ENCODE measurements at regions not wholly inside any gene's neighbourhood (a gene's known extent, or its start where the extent isn't known, plus 50 kb on each side); places are given as distances from the start of the nearest gene placed in this dataset.

DNA sequence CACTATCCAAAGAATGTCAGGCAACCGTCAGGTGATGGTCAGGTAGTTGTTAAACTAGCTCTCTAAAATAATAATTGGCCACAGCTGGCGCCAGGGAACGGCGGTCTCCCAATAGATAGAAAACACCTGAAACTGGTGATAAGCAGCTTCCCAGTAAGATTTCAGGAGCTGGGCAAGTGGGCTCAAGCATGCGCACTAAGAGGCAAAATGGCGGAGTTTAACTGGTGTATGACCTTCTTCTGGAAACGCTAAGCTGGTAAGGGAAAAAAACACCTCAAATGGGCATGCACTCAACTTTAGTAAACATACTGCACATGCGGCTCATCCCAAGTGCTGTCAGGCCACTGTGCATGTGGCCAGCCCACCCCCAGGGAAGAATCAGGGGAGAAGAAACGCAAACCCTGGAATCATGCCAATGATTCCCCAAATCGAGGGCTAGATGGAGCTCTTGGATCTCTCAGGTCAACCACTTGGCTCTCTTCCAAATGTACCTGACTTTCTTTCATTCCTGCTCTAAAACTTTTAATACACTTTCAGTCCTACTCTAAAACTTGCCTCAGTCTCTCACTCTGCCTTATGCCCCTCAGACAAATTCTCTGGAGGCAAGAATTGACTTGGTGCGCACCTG, 195.0 kb downstream of the ZNF621 start:
- H3K36me3 ChIP-seq: no peaks in the 10 kb centered on the region
- peaks cover 12% of the 10 kb centered on the region for H3K4me1 ChIP-seq
- H3K4me3 ChIP-seq: no peak overlapping the region
- ATAC-seq (peak in 1 of 2 donors; percentile 58), DNase-seq (no peak)
- no peak overlapping the region for H3K27ac ChIP-seq
- H3K27me3 ChIP-seq (ENCODE audit: low read depth): no peaks in the 10 kb centered on the region
- H3K9me3 ChIP-seq: no peaks in the 10 kb centered on the region
- intact Hi-C loops (cut with DNase I): no loop called here
- TF ChIP-seq, protein P1, sequence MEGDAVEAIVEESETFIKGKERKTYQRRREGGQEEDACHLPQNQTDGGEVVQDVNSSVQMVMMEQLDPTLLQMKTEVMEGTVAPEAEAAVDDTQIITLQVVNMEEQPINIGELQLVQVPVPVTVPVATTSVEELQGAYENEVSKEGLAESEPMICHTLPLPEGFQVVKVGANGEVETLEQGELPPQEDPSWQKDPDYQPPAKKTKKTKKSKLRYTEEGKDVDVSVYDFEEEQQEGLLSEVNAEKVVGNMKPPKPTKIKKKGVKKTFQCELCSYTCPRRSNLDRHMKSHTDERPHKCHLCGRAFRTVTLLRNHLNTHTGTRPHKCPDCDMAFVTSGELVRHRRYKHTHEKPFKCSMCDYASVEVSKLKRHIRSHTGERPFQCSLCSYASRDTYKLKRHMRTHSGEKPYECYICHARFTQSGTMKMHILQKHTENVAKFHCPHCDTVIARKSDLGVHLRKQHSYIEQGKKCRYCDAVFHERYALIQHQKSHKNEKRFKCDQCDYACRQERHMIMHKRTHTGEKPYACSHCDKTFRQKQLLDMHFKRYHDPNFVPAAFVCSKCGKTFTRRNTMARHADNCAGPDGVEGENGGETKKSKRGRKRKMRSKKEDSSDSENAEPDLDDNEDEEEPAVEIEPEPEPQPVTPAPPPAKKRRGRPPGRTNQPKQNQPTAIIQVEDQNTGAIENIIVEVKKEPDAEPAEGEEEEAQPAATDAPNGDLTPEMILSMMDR (IDR thresholded peaks at IDR 0.05): peak; percentile 44

DNA sequence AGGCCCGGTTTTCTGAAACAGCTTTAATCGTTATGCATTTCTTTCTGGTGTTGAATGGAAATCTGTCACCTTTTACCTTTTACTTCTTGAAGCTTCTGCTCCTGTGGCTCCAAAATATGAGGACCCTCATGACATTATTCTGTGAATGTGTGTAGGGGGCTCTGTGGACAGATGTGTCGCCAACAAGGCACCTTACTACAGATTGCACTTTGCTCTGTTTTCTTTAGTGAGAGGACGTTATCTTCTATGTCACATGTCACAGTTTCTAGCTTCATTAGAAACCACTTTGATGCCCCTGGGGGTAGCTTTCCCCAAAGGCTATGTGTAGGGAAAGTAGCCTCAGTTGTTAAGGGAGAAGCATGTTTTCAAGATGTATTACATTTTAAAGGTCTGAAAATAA, 195.6 kb downstream of the ZNF621 start:
- H3K27ac ChIP-seq: no peak overlapping the region
- H3K9me3 ChIP-seq: no peaks in the 10 kb centered on the region
- DNase-seq (no peak), ATAC-seq (no peak)
- no peaks in the 10 kb centered on the region for H3K36me3 ChIP-seq
- peaks cover 12% of the 10 kb centered on the region for H3K4me1 ChIP-seq
- H3K4me3 ChIP-seq: no peak overlapping the region
- TF ChIP-seq, protein P1 (IDR thresholded peaks at IDR 0.05): no peak
- intact Hi-C loops (cut with DNase I): no loop called here
- no peaks in the 10 kb centered on the region for H3K27me3 ChIP-seq (ENCODE audit: low read depth)

DNA sequence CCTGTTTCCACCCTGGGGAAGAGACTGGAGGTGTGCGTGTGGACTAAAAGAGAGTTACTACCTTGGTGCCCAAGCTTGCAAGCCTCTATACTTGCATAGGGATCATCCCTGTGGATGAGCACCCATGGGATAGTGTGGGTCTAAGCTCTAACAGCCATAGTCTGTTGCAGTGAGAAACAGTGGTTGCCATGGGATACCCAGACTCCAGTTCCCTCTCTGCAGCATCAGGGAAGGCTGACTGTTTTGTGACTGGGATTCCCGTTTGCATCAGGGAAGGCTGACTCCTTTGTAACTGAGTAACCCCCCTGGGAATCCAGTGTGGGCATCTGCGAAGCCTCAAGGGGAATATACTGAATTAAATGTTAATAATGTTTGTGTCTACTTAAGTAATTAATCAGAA, 196.1 kb downstream of the ZNF621 start:
- no peak overlapping the region for H3K4me3 ChIP-seq
- DNase-seq: no peak
- no peaks in the 10 kb centered on the region for H3K36me3 ChIP-seq
- TF ChIP-seq, protein P1 (IDR thresholded peaks at IDR 0.05): no peak
- H3K27ac ChIP-seq: no peak overlapping the region
- ATAC-seq: peak; percentile 9 to 13
- intact Hi-C loops (cut with DNase I): no loop called here
- peaks cover 12% of the 10 kb centered on the region for H3K4me1 ChIP-seq
- no peaks in the 10 kb centered on the region for H3K9me3 ChIP-seq
- H3K27me3 ChIP-seq (ENCODE audit: low read depth): no peaks in the 10 kb centered on the region

DNA sequence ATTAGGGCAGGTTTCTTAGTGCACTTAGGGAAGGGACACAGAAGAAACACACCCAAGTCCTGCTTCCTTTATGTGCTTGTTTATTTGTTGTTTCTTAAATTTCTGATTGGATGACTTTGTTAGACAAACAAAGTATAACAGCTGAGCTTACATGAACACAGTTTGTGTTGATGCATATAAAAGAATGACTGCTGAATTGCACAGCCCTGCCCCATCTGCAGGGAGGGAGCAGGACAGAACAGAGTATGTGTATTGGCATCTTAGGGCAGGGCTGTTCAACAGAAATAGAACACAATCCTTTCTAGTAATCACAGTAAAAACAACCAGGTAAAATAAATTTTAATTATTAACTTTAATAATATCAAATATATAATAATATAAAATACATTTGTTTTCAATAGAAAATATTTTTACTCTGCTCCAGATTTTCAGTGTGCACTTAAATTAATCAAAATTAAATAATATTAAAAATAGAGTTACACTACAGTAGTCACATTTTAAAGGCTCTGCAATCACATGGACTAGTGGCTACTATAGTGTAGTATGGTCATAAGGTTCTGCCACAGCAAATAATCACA, 198.4 kb downstream of the ZNF621 start:
- Histone ChIP-seq H3K36me3 (no peaks in the 10 kb centered on the region), H3K4me3 (no peak overlapping the region), H3K27ac (no peak overlapping the region), H3K27me3 (ENCODE audit: low read depth) (no peaks in the 10 kb centered on the region), H3K9me3 (no peaks in the 10 kb centered on the region), H3K4me1 (peaks cover 11% of the 10 kb centered on the region)
- TF ChIP-seq, protein P1 (IDR thresholded peaks at IDR 0.05): no peak
- DNase-seq (no peak), ATAC-seq (no peak)
- intact Hi-C loops (cut with DNase I): no loop called here

DNA sequence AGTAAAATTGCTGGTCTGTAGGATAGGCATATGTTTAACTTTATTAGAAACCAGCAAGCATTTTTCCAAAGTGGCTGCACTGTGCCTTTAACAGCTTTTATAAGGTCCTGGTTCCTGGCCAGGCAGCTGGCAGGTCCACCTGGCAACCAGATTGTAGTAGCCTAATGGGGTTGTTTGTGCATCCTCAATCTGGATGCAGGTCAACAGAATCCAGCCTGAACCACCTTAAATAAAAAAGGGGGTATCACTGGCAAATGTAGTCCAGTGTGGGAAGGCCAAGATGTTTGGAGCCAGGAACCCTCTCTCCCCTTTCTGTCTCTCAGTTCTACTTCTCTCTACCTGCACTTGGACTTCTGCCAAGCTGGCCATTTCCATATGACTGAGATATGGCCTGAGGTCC, 200.3 kb downstream of the ZNF621 start:
- no peak for DNase-seq
- intact Hi-C loops (cut with DNase I): no loop called here
- TF ChIP-seq, protein P1 (IDR thresholded peaks at IDR 0.05): no peak

More for the DNA sequence above, 200.3 kb downstream of the ZNF621 start:
- no peaks in the 10 kb centered on the region for H3K36me3 ChIP-seq
- no peaks in the 10 kb centered on the region for H3K27me3 ChIP-seq (ENCODE audit: low read depth)
- ATAC-seq: no peak
- peaks cover 3% of the 10 kb centered on the region for H3K4me1 ChIP-seq
- no peak overlapping the region for H3K4me3 ChIP-seq
- H3K27ac ChIP-seq: no peak overlapping the region
- peaks cover 17% of the 10 kb centered on the region for H3K9me3 ChIP-seq
